Testis (tissue), 2 donors: ENCODE measurements at regions not wholly inside any gene's neighbourhood (a gene's known extent, or its start where the extent isn't known, plus 50 kb on each side); places are given as distances from the start of the nearest gene placed in this dataset.

Experiments used
- CTCF ChIP-seq, 3 experiments: fragments of 450-650 bp in 2 of 3; fragments of 200-600 bp in 1 of 3; sonication (generic) in 1 of 3; IDR thresholded peaks; one replicate each; pipeline ENCODE4 v1.5.1; 2016 to 2019; ENCODE audit warnings: antibody characterized with exemption in 3 of 3, mild to moderate bottlenecking in 2 of 3, moderate library complexity in 1 of 3
- POLR2A ChIP-seq: fragments of 450-650 bp; IDR thresholded peaks from one replicate; pipeline ENCODE4 v1.6.1; 2017; ENCODE audit warnings: antibody characterized with exemption, mild to moderate bottlenecking, moderate library complexity

DNA sequence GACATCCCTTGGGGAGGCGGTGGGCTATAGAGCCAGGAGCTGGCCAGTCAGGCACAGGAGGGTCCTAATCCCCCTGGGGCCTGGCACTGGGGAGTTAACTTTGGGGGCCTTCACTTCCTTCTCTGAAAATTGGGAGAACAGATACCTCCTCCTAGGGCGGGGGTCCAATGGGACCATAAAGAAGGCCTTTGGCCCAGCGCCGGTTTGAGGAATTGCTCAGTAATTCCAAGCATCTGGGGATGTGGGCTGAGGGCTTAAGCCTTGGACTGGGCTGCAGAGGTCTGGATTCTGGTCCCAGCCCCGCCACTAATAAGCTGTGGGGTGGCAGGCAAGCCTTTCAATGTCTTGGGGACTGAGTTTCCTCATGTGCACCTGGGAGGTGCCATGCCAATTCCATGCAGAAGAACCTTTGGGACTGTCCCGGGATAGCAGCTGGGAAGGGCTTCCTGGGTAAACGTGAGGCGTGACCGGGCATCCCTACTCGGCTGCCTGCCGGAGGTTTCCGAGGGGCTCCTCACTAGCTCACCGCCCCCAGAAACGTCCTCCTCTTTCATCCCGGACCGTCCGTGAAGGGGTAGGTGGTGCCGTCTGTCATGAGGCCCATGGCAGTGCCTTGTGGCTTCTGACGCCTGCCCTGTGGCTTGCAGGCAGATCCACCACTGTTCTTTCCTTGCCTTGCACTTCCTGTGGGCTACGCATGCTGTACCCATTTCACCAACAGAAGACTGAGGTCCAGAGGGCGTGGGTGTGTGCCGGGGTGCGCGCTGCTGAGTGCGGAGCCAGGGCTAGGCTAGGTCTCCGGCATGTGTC, 67.4 kb upstream of the HPCAL1 start:
- TF ChIP-seq CTCF (IDR thresholded peaks at IDR 0.05) (no peak), POLR2A (no peak)
